ENCODE measurements at regions not wholly inside any gene's neighbourhood (a gene's known extent, or its start where the extent isn't known, plus 50 kb on each side); places are given as distances from the start of the nearest gene placed in this dataset.
A peak's percentile ranks its signal among the peaks of the same experiment; 100 is the strongest.
"Not testable (repeated sequence)": the region's sequence is repeated elsewhere in the genome, so short reads cannot be mapped to it uniquely, and the experiment has no call there.

DNA sequence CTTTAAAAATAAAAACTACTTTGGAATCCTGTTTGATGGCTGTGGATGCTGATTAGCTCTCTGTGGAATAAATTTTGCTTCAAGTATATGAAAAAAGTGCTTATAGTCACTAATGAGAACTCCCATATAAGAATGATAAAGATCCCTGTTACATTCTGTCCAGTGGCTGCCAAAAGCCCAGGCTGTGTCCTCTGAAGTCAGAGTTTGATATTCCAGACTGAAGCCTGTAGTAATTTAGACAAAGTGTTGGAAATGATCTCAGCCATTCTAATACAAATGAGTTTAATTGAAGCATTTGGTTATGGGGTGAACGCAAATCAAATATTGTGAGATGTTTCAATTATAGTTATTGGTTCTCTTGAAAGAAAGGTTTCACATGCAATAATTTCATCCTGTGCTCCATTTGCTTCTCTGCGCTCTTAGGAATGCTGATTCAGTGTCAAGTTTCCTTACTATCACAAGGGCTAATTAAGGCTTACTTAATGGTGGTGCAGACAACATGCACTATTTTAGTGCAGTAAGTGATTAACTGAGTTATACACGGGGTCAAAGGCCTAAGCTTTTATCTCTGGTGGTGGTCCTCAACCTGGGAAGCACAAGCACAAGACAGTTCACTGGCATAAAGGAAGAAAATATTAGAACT is 867.6 kb downstream of the SORCS1 start:
- DNase-seq (ENCODE audit: low spot score), result no peak

DNA sequence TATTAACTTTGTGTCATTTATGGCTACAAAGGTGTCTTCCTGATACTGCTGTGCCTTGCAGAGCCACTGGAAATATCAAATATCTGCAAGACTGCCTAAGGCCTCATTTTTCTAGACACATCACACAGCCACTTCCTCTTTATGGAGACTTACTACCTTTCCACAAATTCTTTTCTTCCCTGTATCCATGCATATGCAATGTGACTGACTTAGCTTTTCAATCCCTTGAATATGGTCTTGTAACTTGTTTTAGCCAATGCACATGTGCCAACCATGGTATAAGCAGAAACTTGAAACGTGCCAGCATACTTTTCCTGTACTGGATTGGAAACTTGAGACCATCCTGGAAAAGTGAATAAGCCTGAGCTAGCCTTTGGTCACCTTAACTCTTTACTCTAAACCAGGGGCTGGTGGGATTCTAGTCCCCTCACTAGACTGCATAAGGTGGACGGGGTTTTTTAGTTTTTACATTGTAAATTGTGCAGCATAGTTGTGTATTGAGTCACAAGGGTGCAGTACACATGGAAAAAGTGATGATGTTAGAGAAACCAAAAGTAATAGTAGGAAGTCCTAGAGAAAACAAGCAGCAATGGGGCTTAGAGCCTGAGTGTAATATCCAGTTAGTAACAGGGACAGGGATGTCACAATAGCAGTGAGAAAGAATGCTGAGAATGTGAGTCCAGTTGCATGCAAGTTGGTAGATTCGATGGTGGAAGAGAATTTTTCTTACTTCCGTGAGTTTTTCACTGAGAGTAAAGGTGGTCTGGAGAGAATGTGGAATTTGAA is 879.5 kb downstream of the SORCS1 start:
- no peak for DNase-seq (ENCODE audit: low spot score)

- DNase-seq (ENCODE audit: low spot score), result no peak
Measured at GRCh38 chr10:106280896-106281460, 883.5 kb downstream of the SORCS1 start.

DNA sequence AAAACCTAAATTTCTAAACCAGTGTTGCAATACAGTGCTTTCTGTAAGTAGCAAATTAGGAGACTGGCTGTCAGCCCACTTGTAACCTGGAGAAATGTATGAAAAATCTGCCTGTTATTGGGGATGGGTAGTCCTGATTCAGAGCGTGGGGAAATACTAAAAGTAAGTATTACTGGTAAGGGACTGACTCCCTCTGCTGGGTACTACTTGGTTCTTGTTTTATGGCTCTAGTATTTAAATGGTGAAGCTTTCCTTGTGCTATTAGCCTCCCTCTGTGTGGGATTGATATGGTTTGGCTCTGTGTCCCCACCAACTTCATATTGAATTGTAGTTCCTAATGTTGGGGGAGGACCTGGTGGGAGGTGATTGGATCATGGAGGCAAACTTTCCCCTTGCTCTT is 886.1 kb downstream of the SORCS1 start:
- DNase-seq (ENCODE audit: low spot score), result no peak

DNA sequence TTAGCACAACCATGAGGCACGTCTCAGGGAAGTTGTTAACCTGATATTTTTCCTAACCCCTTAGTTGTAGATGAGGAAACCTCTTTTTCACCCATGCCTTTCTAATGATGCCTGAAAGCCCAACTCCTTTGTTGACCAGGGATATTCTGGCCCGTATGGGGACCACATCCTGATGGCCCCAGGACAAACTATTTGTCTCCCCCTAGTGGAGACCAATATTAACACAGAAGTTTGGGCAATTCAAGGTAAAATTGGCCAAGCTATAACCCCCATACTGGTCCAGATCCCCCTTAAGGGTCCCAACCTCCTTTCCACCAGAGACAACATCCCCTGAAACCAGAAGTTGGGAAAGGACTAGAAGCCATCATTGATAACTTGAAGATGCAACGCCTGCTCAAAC is 893.3 kb downstream of the SORCS1 start:
- no peak for DNase-seq (ENCODE audit: low spot score)

- DNase-seq (ENCODE audit: low spot score), result no peak
Measured at GRCh38 chr10:106268000-106268399, 896.5 kb downstream of the SORCS1 start.

DNA sequence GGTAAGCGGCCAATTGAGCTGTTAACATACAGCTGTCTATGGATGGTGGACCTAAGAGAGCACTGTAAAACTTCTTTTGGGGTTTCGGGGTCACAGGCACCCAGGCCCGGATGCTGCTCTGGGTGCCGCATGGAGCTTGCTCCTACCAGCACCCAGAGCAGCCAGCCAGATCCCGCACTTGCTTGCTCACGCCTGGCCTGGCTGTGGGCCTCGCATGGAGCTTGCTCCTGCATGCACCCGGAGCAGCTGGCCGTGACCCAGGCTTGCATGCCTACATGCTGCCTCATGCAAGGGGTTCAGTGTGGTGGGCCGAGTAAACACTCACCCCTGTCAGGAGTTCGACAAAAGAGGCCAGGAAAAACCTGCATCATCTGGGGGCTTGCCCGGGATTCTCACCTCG is 896.9 kb downstream of the SORCS1 start:
- DNase-seq (ENCODE audit: low spot score), result no peak

- not testable (repeated sequence) for DNase-seq (ENCODE audit: low spot score)
Measured at GRCh38 chr10:106257432-106257831, 907.1 kb downstream of the SORCS1 start.

DNA sequence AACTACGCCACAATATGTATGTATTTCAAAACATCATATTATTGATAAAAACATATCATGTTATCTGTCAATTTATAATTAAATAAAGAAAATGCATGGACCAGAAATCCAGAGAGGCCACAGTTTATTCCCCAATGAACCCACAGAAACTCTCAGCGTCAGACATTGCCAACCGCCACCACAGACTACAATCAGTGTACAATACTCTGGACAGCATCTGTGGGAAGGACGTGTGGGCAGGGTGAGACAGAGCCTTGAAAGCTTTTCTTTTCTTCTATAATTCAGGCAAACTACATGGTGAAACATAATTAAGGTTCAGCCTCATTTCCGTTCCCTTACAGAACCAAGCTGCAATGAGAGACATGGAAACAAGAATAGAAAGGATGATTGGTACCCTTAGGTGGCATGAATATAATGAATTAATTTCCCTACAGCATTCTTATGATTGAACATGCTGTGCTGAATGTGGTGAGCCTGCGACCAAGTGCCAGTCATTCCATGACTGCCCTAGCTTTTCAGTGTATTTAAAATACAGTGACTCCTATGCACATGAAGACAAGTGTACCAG is 909.3 kb downstream of the SORCS1 start:
- DNase-seq (ENCODE audit: low spot score), result no peak

- DNase-seq (ENCODE audit: low spot score), result no peak
Measured at GRCh38 chr10:106254071-106254470, 910.4 kb downstream of the SORCS1 start.

GRCh38 chr10:106252541-106252940 is 912.0 kb downstream of the SORCS1 start:
- no peak for DNase-seq (ENCODE audit: low spot score)

DNA sequence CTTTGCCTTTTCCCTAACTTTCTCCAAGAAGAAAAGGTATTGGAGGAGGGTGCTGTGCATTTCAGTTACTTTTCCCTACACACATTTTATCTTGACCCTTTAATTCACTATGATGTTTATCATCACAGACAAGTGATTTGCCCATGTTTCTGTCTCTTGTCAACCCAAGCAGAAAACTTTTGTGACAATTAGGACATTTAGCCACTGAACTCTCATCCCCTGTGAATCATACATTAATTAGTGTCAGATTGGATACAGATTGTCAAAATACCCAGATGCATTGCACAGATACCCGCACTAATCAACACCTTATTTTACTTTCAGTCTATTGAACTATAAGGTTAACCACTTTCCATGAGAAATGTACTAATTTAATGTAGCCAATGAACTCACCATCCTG is 912.9 kb downstream of the SORCS1 start:
- no peak for DNase-seq (ENCODE audit: low spot score)

DNA sequence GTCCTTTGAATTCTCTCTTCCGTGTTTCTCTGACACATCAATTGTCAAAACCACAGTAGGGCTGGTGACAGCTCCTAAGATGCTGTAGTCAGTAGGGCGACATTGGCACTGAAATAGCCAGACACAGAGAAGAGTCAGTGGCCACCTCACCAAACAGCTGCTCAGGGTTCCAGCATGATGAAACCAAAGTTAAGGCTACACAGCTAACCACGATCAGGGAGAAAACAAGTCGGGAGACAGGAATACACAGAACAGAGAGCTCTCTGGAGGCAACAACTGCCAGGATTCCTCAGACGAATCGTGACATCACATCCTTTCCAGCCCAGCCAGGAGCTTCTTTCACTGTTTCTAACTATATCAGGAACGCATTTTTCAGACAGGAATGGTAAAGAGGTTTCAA is 922.2 kb downstream of the SORCS1 start:
- no peak for DNase-seq (ENCODE audit: low spot score)

- DNase-seq (ENCODE audit: low spot score), result no peak
Measured at GRCh38 chr10:106226828-106227227, 937.7 kb downstream of the SORCS1 start.

DNA sequence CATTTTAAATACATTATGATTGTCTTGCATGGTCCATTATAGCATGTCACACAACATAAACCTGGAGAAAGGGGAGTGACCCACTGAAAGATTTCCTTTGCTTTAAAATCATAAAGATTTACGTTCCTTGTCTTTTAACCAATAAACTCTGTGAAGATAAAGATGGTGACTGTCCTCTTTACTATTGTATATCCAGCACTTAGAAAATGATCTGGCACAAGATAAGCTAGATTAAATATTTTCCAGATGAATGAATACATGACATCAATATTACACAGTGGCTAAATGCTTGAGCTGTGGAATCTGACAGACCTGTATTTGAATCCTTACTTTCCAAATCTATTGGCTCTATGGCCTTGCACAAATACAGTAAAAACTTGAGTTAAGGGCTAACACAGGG is 938.4 kb downstream of the SORCS1 start:
- DNase-seq (ENCODE audit: low spot score), result no peak

- DNase-seq (ENCODE audit: low spot score), result no peak
Measured at GRCh38 chr10:106224676-106225075, 939.8 kb downstream of the SORCS1 start.

GRCh38 chr10:106217627-106218026 is 946.9 kb downstream of the SORCS1 start:
- DNase-seq (ENCODE audit: low spot score), result no peak

GRCh38 chr10:106216085-106216484 is 948.4 kb downstream of the SORCS1 start:
- DNase-seq (ENCODE audit: low spot score), result no peak

- no peak for DNase-seq (ENCODE audit: low spot score)
Measured at GRCh38 chr10:106214243-106214642, 950.3 kb downstream of the SORCS1 start.

DNA sequence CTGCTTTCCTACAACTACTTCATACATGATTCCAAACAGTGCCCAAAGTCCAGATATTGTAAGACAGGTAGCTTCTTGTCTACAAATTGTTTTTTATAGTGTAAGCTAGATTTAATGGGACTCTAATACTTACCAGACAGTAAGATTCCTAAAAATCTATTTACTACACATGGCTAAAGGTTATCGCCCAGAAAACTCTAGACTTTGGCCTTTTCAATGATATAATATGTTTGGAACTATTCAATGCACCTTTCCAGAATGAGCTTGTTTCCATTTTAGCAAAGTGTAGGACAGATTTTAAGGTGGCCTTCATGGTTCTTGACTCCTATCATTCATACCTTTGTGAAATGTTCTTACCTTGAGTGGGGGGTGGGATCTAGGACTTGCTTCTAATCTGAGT is 951.0 kb downstream of the SORCS1 start:
- no peak for DNase-seq (ENCODE audit: low spot score)

GRCh38 chr10:106198275-106198674 is 966.2 kb downstream of the SORCS1 start:
- no peak for DNase-seq (ENCODE audit: low spot score)

- DNase-seq (ENCODE audit: low spot score), result peak; percentile 16
Measured at GRCh38 chr10:106189292-106189691, 975.2 kb downstream of the SORCS1 start.

GRCh38 chr10:106185951-106186350 is 978.6 kb downstream of the SORCS1 start:
- peak; percentile 15 for DNase-seq (ENCODE audit: low spot score)
